Panc1 (cell line): ENCODE measurements at regions not wholly inside any gene's neighbourhood (a gene's known extent, or its start where the extent isn't known, plus 50 kb on each side); places are given as distances from the start of the nearest gene placed in this dataset.
"Not testable (repeated sequence)": the region's sequence is repeated elsewhere in the genome, so short reads cannot be mapped to it uniquely, and the experiment has no call there.

ENCODE experiments used
- SIN3A ChIP-seq: IDR thresholded peaks from 2 replicates; pipeline ENCODE4 v1.6.1; 2012; ENCODE audit warnings: low read depth, mild to moderate bottlenecking, low read length, moderate library complexity, borderline replicate concordance; ENCODE audit not compliant: insufficient read depth
- TF ChIP-seq, protein P1 (sequence below): fragments of 450-650 bp; IDR thresholded peaks from 2 replicates; pipeline ENCODE4 v1.5.1; 2017; ENCODE audit warnings: mild to moderate bottlenecking

DNA sequence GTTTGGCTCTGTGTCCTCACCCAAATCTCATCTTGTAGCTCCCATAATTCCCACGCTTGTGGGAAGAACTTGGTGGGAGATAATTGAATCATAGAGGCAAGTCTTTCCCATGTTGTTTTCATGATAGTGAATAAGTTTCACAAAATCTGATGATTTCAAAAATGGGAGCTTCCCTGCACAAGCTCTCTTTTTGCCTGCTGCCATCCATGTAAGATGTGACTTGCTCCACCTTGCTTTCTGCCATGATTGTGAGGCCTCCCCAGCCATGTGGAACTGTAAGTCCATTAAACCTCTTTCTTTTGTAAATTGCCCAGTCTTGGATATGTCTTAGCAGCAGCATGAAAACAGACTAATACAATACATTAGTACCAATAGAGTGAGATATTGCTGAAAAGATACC is 154.9 kb downstream of the DUSP10 start:
- TF ChIP-seq, protein P1, sequence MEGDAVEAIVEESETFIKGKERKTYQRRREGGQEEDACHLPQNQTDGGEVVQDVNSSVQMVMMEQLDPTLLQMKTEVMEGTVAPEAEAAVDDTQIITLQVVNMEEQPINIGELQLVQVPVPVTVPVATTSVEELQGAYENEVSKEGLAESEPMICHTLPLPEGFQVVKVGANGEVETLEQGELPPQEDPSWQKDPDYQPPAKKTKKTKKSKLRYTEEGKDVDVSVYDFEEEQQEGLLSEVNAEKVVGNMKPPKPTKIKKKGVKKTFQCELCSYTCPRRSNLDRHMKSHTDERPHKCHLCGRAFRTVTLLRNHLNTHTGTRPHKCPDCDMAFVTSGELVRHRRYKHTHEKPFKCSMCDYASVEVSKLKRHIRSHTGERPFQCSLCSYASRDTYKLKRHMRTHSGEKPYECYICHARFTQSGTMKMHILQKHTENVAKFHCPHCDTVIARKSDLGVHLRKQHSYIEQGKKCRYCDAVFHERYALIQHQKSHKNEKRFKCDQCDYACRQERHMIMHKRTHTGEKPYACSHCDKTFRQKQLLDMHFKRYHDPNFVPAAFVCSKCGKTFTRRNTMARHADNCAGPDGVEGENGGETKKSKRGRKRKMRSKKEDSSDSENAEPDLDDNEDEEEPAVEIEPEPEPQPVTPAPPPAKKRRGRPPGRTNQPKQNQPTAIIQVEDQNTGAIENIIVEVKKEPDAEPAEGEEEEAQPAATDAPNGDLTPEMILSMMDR, result not testable (repeated sequence)
- not testable (repeated sequence) for TF ChIP-seq SIN3A
